ENCODE measurements at regions not wholly inside any gene's neighbourhood (a gene's known extent, or its start where the extent isn't known, plus 50 kb on each side); places are given as distances from the start of the nearest gene placed in this dataset.

GRCh38 chr2:129729646-129730045 lies 249.8 kb upstream of the RAB6C start:
- Histone ChIP-seq H3K27ac (no peak overlapping the region), H3K4me1 (no peaks in the 10 kb centered on the region), H3K27me3 (ENCODE audit: insufficient read depth in 3 of 3, low read length in 2 of 3) (peaks cover 0 to 2% (median 0%) of the 10 kb centered on the region in 3 donors), H3K36me3 (ENCODE audit: insufficient read depth in 1 of 2, low read depth in 1 of 2) (no peaks in the 10 kb centered on the region), H3K4me3 (no peak overlapping the region), H3K9me3 (no peaks in the 10 kb centered on the region)
- TF ChIP-seq, protein P1, sequence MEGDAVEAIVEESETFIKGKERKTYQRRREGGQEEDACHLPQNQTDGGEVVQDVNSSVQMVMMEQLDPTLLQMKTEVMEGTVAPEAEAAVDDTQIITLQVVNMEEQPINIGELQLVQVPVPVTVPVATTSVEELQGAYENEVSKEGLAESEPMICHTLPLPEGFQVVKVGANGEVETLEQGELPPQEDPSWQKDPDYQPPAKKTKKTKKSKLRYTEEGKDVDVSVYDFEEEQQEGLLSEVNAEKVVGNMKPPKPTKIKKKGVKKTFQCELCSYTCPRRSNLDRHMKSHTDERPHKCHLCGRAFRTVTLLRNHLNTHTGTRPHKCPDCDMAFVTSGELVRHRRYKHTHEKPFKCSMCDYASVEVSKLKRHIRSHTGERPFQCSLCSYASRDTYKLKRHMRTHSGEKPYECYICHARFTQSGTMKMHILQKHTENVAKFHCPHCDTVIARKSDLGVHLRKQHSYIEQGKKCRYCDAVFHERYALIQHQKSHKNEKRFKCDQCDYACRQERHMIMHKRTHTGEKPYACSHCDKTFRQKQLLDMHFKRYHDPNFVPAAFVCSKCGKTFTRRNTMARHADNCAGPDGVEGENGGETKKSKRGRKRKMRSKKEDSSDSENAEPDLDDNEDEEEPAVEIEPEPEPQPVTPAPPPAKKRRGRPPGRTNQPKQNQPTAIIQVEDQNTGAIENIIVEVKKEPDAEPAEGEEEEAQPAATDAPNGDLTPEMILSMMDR (IDR thresholded peaks at IDR 0.05): no peak
- no peak for ATAC-seq
- DNase-seq: no peak
- WGBS, 3 donors: 86 to 89% (median 89%) methylated on average over 4 of the region's 4 CpGs
- intact Hi-C loops (cut with DNase I): no loop called here

GRCh38 chr2:129730979-129731378 lies 248.5 kb upstream of the RAB6C start:
- peaks cover 0 to 2% (median 0%) of the 10 kb centered on the region in 3 donors for H3K27me3 ChIP-seq (ENCODE audit: insufficient read depth in 3 of 3, low read length in 2 of 3)
- intact Hi-C loops (cut with DNase I): no loop called here
- WGBS, 3 donors: 77 to 85% (median 83%) methylated on average over 4 of the region's 4 CpGs

DNA sequence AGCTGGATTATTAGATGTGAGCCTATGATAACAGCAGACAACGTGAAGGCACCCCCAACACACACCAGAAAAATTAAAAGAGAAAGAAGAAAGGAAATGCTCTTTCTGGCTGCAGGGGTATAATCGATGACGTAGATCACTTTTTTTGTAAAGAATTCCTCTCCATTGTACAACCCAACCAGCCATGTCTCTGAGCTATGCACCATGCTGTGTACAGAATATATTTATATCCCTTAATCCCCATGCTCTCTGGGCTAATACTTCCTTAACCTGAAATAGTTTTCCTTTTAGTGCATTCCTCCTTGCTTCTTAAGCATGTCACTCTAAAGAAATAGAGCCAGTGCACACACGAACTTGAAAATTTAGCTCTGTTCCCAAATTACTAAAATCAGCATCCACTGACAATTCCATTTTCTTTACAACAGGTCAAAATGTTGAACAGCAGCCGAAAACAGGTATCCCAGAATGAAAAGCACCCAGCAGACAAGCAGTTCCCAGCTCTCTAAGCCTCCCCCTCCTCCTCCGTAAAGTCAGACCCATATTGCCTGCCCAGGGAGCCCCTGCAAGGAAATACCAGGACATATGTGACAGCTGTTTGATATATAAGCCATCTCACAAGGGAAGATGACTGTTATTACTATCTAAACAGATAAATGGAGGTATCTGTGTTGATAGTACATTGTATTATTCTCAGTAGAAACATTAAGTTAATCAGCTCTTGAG lies 247.4 kb upstream of the RAB6C start:
- DNase-seq (no peak), ATAC-seq (no peak)
- H3K27me3 ChIP-seq (ENCODE audit: insufficient read depth in 3 of 3, low read length in 2 of 3): peaks cover 0 to 2% (median 0%) of the 10 kb centered on the region in 3 donors
- H3K9me3 ChIP-seq: no peaks in the 10 kb centered on the region
- H3K4me3 ChIP-seq: no peak overlapping the region
- no peaks in the 10 kb centered on the region for H3K4me1 ChIP-seq
- WGBS, 3 donors: 65 to 68% (median 65%) methylated on average over 6 of the region's 6 CpGs
- no peak overlapping the region for H3K27ac ChIP-seq
- TF ChIP-seq, protein P1 (IDR thresholded peaks at IDR 0.05): no peak
- no peaks in the 10 kb centered on the region for H3K36me3 ChIP-seq (ENCODE audit: insufficient read depth in 1 of 2, low read depth in 1 of 2)
- intact Hi-C loops (cut with DNase I): no loop called here

More at GRCh38 chr2:129730979-129731378, 248.5 kb upstream of the RAB6C start:
- Histone ChIP-seq H3K4me3 (no peak overlapping the region), H3K4me1 (no peaks in the 10 kb centered on the region), H3K36me3 (ENCODE audit: insufficient read depth in 1 of 2, low read depth in 1 of 2) (no peaks in the 10 kb centered on the region), H3K9me3 (no peaks in the 10 kb centered on the region), H3K27ac (no peak overlapping the region)
- DNase-seq (no peak), ATAC-seq (no peak)
- TF ChIP-seq, protein P1 (IDR thresholded peaks at IDR 0.05): no peak

DNA sequence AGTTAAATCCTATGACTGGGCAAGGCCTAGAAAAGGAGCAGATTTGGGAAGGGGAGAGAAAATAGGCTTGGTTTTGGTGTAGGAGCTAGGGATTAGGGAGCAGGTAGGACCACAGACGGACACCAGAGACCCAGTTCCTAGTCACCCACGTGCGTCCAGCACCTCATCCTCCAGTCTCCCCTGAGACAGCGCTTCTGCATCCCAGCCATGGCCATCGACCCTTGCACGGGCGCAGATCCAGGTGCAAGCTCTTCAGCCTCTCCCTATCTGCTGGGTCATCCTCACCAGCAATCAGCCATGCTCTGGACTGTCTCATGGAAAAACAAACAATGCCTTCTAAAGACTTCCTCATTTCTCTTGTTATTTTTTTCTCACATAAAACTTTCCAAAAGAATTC lies 246.8 kb upstream of the RAB6C start:
- intact Hi-C loops (cut with DNase I): no loop called here
- H3K9me3 ChIP-seq: no peaks in the 10 kb centered on the region
- 80 to 84% (median 81%) methylated on average over 7 of the region's 7 CpGs for WGBS, 3 donors

More for the DNA sequence above, 246.8 kb upstream of the RAB6C start:
- ATAC-seq (no peak), DNase-seq (no peak)
- H3K4me1 ChIP-seq: no peaks in the 10 kb centered on the region
- H3K27ac ChIP-seq: no peak overlapping the region
- H3K36me3 ChIP-seq (ENCODE audit: insufficient read depth in 1 of 2, low read depth in 1 of 2): no peaks in the 10 kb centered on the region
- H3K4me3 ChIP-seq: no peak overlapping the region
- TF ChIP-seq, protein P1 (IDR thresholded peaks at IDR 0.05): no peak
- H3K27me3 ChIP-seq (ENCODE audit: insufficient read depth in 3 of 3, low read length in 2 of 3): peaks cover 0 to 2% (median 0%) of the 10 kb centered on the region in 3 donors

Data from psoas muscle (tissue), 7 donors.